Adrenal gland (tissue), 5 donors: ENCODE measurements at regions not wholly inside any gene's neighbourhood (a gene's known extent, or its start where the extent isn't known, plus 50 kb on each side); places are given as distances from the start of the nearest gene placed in this dataset.

ENCODE experiments used
- CTCF ChIP-seq, 6 experiments: fragments of 450-650 bp in 4 of 6; fragments of 200-600 bp in 2 of 6; sonication (generic) in 1 of 6; IDR thresholded peaks; 1 replicate in 5 of 6; 2 replicates in 1 of 6; pipeline versions ENCODE4 v1.5.1 to v1.8.0; 2016 to 2021; ENCODE audit warnings: antibody characterized with exemption in 6 of 6, mild to moderate bottlenecking in 2 of 6, moderate library complexity in 1 of 6
- POLR2A ChIP-seq, 2 donors: fragments of 450-650 bp; IDR thresholded peaks; one replicate each; pipeline ENCODE4 v1.6.1; 2017; ENCODE audit warnings: antibody characterized with exemption in 2 of 2, mild to moderate bottlenecking in 2 of 2, moderate library complexity in 1 of 2
- donor health status: DM: no; HTN: no; CAD: no.

- TF ChIP-seq CTCF (IDR thresholded peaks at IDR 0.05) = no peak
- TF ChIP-seq POLR2A (IDR thresholded peaks at IDR 0.05) = no peak
These were observed 1217.6 kb upstream of the LRRN3 start for GRCh38 chr7:109873296-109873695.
